ENCODE measurements at regions not wholly inside any gene's neighbourhood (a gene's known extent, or its start where the extent isn't known, plus 50 kb on each side); places are given as distances from the start of the nearest gene placed in this dataset.

GRCh38 chr6:115863211-115863610 is 197.5 kb downstream of the FRK start:
- no peak for TF ChIP-seq GABPA (IDR thresholded peaks at IDR 0.05; ENCODE audit: low read depth)
- TF ChIP-seq CTCF (IDR thresholded peaks at IDR 0.05) = no peak
- TF ChIP-seq YY1 (IDR thresholded peaks at IDR 0.05; ENCODE audit: low read depth) = no peak
- TF ChIP-seq, protein P1, sequence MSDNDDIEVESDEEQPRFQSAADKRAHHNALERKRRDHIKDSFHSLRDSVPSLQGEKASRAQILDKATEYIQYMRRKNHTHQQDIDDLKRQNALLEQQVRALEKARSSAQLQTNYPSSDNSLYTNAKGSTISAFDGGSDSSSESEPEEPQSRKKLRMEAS (IDR thresholded peaks at IDR 0.05; ENCODE audit: low read depth) = no peak
- TF ChIP-seq, protein P2, sequence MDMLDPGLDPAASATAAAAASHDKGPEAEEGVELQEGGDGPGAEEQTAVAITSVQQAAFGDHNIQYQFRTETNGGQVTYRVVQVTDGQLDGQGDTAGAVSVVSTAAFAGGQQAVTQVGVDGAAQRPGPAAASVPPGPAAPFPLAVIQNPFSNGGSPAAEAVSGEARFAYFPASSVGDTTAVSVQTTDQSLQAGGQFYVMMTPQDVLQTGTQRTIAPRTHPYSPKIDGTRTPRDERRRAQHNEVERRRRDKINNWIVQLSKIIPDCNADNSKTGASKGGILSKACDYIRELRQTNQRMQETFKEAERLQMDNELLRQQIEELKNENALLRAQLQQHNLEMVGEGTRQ (IDR thresholded peaks at IDR 0.05; ENCODE audit: borderline replicate concordance, low read depth, low read length) = no peak

Measured in SK-N-SH (cell line).